Ishikawa (cell line): ENCODE measurements at regions not wholly inside any gene's neighbourhood (a gene's known extent, or its start where the extent isn't known, plus 50 kb on each side); places are given as distances from the start of the nearest gene placed in this dataset.

Experiments
- CEBPB ChIP-seq: IDR thresholded peaks from 2 replicates; pipeline ENCODE4 v1.6.1; 2012
- CREB1 ChIP-seq: IDR thresholded peaks from 2 replicates; pipeline ENCODE4 v1.6.1; 2012; ENCODE audit warnings: low read depth
- EP300 ChIP-seq: IDR thresholded peaks from 2 replicates; pipeline ENCODE4 v1.6.1; 2012; ENCODE audit warnings: borderline replicate concordance
- FOXM1 ChIP-seq: IDR thresholded peaks from 2 replicates; pipeline ENCODE4 v1.6.1; 2012; ENCODE audit warnings: low read depth, borderline replicate concordance
- MAX ChIP-seq: IDR thresholded peaks from 2 replicates; pipeline ENCODE4 v1.6.1; 2012
- RAD21 ChIP-seq: IDR thresholded peaks from 2 replicates; pipeline ENCODE4 v1.6.1; 2012; ENCODE audit warnings: low read depth
- REST ChIP-seq: IDR thresholded peaks from 2 replicates; pipeline ENCODE4 v1.6.1; 2012; ENCODE audit warnings: low read depth, mild to moderate bottlenecking
- TAF1 ChIP-seq: IDR thresholded peaks from 2 replicates; pipeline ENCODE4 v1.6.1; 2012; ENCODE audit warnings: low read depth, mild to moderate bottlenecking
- TCF12 ChIP-seq: IDR thresholded peaks from 2 replicates; pipeline ENCODE4 v1.6.1; 2012; ENCODE audit warnings: low read depth
- TEAD4 ChIP-seq: IDR thresholded peaks from 2 replicates; pipeline ENCODE4 v1.6.1; 2012
- USF1 ChIP-seq: IDR thresholded peaks from 2 replicates; pipeline ENCODE4 v1.6.1; 2012
- ZBTB7A ChIP-seq: IDR thresholded peaks from 2 replicates; pipeline ENCODE4 v1.6.1; 2012; ENCODE audit warnings: low read depth

GRCh38 chr13:76266561-76266960 is 619.6 kb downstream of the KCTD12 start:
- TF ChIP-seq RAD21, result no peak
- TF ChIP-seq EP300, result no peak
- TF ChIP-seq TAF1, result no peak
- no peak for TF ChIP-seq TCF12
- TF ChIP-seq CEBPB, result no peak
- TF ChIP-seq FOXM1, result no peak
- TF ChIP-seq USF1, result no peak
- TF ChIP-seq TEAD4, result no peak
- no peak for TF ChIP-seq ZBTB7A
- no peak for TF ChIP-seq MAX
- TF ChIP-seq REST, result no peak
- no peak for TF ChIP-seq CREB1
